Stomach (tissue), 4 donors: ENCODE measurements at regions not wholly inside any gene's neighbourhood (a gene's known extent, or its start where the extent isn't known, plus 50 kb on each side); places are given as distances from the start of the nearest gene placed in this dataset.

Source experiments
- EP300 ChIP-seq: sonication (generic); formaldehyde crosslinking; IDR thresholded peaks from one replicate; pipeline ENCODE4 v1.6.1; 2017; ENCODE audit warnings: antibody characterized with exemption
- POLR2A ChIP-seq, 4 donors: fragments of 450-650 bp; IDR thresholded peaks; one replicate each; pipeline ENCODE4 v1.6.1; 2016; ENCODE audit warnings: antibody characterized with exemption in 4 of 4, control low read depth in 2 of 4, mild to moderate bottlenecking in 1 of 4, moderate library complexity in 1 of 4
- POLR2AphosphoS5 ChIP-seq, 3 donors: sonication (generic); formaldehyde crosslinking; IDR thresholded peaks; one replicate each; pipeline ENCODE4 v1.6.1; 2016; ENCODE audit warnings: antibody characterized with exemption in 3 of 3
- TF ChIP-seq, protein P1 (sequence below), 7 experiments: fragments of 450-650 bp in 4 of 7; fragments of 200-600 bp in 3 of 7; sonication (generic) in 3 of 7; IDR thresholded peaks; one replicate each; pipeline ENCODE4 v1.5.1; 2016 to 2019; ENCODE audit warnings: antibody characterized with exemption in 7 of 7, control low read depth in 2 of 7, mild to moderate bottlenecking in 1 of 7

DNA sequence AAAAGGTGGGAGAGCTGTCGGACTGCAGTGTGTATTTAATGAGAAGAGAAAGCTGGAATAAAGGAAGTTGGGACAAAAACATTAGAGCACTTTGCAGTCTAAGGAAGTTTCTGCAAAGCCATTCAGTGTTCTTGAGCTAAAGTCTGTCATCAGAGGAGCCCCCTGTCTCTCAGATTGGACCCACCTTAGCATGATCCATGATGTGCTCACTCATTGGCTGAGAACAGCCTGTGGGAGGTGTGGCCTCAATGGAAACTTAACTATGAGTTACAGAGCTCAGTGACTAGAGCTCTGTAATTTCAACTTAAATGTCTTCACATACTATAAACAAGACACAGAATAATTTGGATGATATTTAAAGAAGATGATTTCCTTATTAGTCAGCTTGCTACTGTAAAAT is 437.0 kb downstream of the BTBD3 start:
- TF ChIP-seq, protein P1, sequence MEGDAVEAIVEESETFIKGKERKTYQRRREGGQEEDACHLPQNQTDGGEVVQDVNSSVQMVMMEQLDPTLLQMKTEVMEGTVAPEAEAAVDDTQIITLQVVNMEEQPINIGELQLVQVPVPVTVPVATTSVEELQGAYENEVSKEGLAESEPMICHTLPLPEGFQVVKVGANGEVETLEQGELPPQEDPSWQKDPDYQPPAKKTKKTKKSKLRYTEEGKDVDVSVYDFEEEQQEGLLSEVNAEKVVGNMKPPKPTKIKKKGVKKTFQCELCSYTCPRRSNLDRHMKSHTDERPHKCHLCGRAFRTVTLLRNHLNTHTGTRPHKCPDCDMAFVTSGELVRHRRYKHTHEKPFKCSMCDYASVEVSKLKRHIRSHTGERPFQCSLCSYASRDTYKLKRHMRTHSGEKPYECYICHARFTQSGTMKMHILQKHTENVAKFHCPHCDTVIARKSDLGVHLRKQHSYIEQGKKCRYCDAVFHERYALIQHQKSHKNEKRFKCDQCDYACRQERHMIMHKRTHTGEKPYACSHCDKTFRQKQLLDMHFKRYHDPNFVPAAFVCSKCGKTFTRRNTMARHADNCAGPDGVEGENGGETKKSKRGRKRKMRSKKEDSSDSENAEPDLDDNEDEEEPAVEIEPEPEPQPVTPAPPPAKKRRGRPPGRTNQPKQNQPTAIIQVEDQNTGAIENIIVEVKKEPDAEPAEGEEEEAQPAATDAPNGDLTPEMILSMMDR (IDR thresholded peaks at IDR 0.05): no peak
- TF ChIP-seq POLR2AphosphoS5 (IDR thresholded peaks at IDR 0.05) (no peak), POLR2A (IDR thresholded peaks at IDR 0.05) (no peak), EP300 (no peak)
